Nephron (organoid): ENCODE measurements at regions not wholly inside any gene's neighbourhood (a gene's known extent, or its start where the extent isn't known, plus 50 kb on each side); places are given as distances from the start of the nearest gene placed in this dataset.

Experiments used
- H3K27ac Mint-ChIP-seq, 3 experiments: 2 replicates each; pipeline ENCODE4 v1.8.0; 2020; ENCODE audit warnings: mixed read lengths in 3 of 3, mild to moderate bottlenecking in 2 of 3, moderate library complexity in 1 of 3
- H3K27me3 Mint-ChIP-seq: 2 replicates; pipeline ENCODE4 v1.8.0; 2021; ENCODE audit warnings: low read depth, mild to moderate bottlenecking, moderate library complexity, mixed read lengths
- H3K36me3 Mint-ChIP-seq: 2 replicates; pipeline ENCODE4 v1.8.0; 2020; ENCODE audit warnings: low read depth, mixed read lengths
- H3K4me1 Mint-ChIP-seq: 2 replicates; pipeline ENCODE4 v1.8.0; 2020; ENCODE audit warnings: mixed read lengths
- H3K4me3 Mint-ChIP-seq, 3 experiments: 2 replicates each; pipeline ENCODE4 v1.8.0; 2020; ENCODE audit warnings: mild to moderate bottlenecking in 3 of 3, mixed read lengths in 3 of 3, moderate library complexity in 2 of 3
- H3K9me3 Mint-ChIP-seq: 2 replicates; pipeline ENCODE4 v1.8.0; 2020; ENCODE audit warnings: mixed read lengths
- TF ChIP-seq, protein P1 (sequence below), 3 experiments: fragments of 200-600 bp; sonication (generic); IDR thresholded peaks; one replicate each; pipeline ENCODE4 v1.5.0; 2021; ENCODE audit warnings: antibody characterized with exemption in 3 of 3; ENCODE audit not compliant: unreplicated experiment in 3 of 3

DNA sequence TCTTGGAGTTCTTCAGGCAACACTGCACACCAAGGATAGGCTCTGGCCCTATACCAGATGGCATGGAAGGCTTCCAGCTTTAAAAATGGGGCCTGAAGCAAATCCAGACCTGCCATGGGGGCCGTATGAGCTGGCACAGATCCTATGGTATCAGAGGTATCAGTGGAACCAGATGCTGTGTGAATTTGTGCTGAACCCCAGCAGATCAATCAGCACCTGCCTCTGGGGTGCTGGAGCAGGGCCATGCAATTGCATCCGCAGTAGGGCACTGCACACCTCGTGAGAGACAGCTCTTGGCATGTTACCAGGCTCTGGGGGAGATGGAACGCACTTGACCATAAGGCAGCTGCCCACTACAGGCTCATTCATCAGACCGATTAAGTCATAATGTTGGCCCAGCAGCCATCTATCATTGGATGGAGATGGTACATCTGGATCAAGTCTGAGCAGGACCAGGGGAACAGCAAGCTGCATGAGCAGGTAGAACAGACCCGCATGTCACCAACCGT, 221.5 kb downstream of the MYLK4 start:
- H3K27ac Mint-ChIP-seq = no peak overlapping the region
- peaks cover 8% of the 10 kb centered on the region for H3K4me1 Mint-ChIP-seq
- TF ChIP-seq, protein P1, sequence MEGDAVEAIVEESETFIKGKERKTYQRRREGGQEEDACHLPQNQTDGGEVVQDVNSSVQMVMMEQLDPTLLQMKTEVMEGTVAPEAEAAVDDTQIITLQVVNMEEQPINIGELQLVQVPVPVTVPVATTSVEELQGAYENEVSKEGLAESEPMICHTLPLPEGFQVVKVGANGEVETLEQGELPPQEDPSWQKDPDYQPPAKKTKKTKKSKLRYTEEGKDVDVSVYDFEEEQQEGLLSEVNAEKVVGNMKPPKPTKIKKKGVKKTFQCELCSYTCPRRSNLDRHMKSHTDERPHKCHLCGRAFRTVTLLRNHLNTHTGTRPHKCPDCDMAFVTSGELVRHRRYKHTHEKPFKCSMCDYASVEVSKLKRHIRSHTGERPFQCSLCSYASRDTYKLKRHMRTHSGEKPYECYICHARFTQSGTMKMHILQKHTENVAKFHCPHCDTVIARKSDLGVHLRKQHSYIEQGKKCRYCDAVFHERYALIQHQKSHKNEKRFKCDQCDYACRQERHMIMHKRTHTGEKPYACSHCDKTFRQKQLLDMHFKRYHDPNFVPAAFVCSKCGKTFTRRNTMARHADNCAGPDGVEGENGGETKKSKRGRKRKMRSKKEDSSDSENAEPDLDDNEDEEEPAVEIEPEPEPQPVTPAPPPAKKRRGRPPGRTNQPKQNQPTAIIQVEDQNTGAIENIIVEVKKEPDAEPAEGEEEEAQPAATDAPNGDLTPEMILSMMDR (IDR thresholded peaks at IDR 0.05; ENCODE audit: unreplicated experiment in 3 of 3) = no peak
- H3K9me3 Mint-ChIP-seq = peaks cover 18% of the 10 kb centered on the region
- H3K27me3 Mint-ChIP-seq = no peaks in the 10 kb centered on the region
- H3K4me3 Mint-ChIP-seq = no peak overlapping the region
- H3K36me3 Mint-ChIP-seq = peaks cover 2% of the 10 kb centered on the region

DNA sequence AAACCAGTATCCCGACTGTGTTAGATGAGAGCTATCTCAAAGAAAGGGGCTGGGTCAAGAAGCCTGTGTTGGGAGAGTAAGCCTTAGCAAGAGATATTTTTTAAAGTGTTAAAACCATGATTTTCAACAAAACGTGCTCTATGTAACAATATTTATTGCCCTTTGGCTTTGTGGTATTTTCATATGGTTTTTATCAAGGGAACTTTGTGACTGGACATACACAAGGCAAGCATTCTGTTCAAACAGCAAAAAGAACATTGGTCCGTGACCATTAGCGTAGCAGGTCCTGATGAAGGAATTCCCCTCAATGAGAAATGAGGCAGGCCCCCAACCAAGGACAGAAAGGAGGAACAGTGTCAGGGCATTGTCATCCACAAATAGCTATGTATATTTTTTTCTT, 222.6 kb downstream of the MYLK4 start:
- Mint-ChIP-seq H3K4me1 (peaks cover 11% of the 10 kb centered on the region), H3K36me3 (peaks cover 3% of the 10 kb centered on the region), H3K9me3 (peaks cover 19% of the 10 kb centered on the region), H3K4me3 (no peak overlapping the region), H3K27me3 (no peaks in the 10 kb centered on the region), H3K27ac (no peak overlapping the region)
- TF ChIP-seq, protein P1 (IDR thresholded peaks at IDR 0.05; ENCODE audit: unreplicated experiment in 3 of 3) = no peak

DNA sequence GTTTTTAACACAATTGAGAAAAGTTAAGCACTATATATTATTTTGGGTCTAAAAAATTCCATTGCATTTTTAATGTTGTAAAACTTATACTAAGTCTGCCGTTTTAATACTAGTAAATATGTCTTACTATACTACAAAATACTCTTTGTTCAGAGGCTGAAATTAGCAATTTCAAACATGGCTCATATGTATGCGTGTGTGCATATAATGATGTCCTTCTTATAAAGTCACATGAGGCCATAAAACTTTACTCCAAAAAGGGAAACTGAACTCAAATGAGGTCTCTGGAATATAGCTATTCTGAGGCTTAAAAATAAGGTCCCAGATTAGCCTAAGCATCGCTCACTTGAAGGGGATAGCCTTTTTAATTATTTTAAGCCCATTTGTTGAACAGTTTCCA, 224.0 kb downstream of the MYLK4 start:
- peaks cover 3% of the 10 kb centered on the region for H3K36me3 Mint-ChIP-seq
- no peaks in the 10 kb centered on the region for H3K27me3 Mint-ChIP-seq
- H3K9me3 Mint-ChIP-seq = peaks cover 27% of the 10 kb centered on the region
- TF ChIP-seq, protein P1 (IDR thresholded peaks at IDR 0.05; ENCODE audit: unreplicated experiment in 3 of 3) = no peak
- no peak overlapping the region for H3K4me3 Mint-ChIP-seq
- H3K4me1 Mint-ChIP-seq = peaks cover 25% of the 10 kb centered on the region
- peak overlapping the region in 1 of 3 experiments; percentile 8 for H3K27ac Mint-ChIP-seq

DNA sequence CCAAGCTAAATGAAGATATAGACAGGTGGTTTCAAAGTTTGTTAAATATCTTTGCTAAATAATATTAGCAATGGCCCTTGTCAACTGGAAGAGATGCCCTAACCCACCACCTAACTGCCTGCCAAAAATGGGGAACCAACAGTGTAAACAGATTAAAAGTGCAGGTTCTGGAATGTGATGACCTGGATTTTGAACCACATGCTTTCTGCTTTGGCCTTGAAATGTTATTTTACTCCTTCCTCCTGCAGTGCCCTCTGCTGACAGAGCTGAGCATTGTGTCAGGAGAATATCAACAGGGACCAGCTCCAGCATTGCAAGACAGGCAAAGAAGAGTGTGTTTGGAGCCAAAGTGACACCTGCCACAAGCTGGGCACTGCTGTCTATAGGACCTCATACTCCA, 226.6 kb downstream of the MYLK4 start:
- no peaks in the 10 kb centered on the region for H3K27me3 Mint-ChIP-seq
- peaks cover 30% of the 10 kb centered on the region for H3K4me1 Mint-ChIP-seq
- TF ChIP-seq, protein P1 (IDR thresholded peaks at IDR 0.05; ENCODE audit: unreplicated experiment in 3 of 3) = no peak
- H3K9me3 Mint-ChIP-seq = peaks cover 26% of the 10 kb centered on the region
- H3K4me3 Mint-ChIP-seq = no peak overlapping the region
- H3K36me3 Mint-ChIP-seq = peaks cover 6% of the 10 kb centered on the region
- no peak overlapping the region for H3K27ac Mint-ChIP-seq

DNA sequence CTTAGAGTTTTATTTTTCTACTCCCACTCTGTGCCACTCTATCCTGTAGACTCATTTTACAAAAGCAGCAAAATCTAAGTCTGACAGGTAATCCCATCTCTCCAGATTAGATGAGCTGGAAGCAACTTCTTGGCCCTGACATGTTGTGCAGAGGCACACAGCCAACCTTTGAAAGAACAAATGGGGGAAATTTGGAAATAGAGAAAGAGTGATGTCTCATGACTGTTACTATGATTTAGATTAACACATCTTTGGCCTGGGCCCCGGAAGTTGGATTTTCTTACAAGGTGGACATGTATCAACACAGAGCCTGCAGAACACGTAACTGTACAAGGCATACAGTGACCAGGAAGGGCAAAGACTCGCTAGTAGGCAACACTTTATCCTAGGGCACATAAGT, 227.7 kb downstream of the MYLK4 start:
- no peaks in the 10 kb centered on the region for H3K27me3 Mint-ChIP-seq
- TF ChIP-seq, protein P1 (IDR thresholded peaks at IDR 0.05; ENCODE audit: unreplicated experiment in 3 of 3) = no peak
- peaks cover 30% of the 10 kb centered on the region for H3K4me1 Mint-ChIP-seq
- H3K36me3 Mint-ChIP-seq = peaks cover 6% of the 10 kb centered on the region
- no peak overlapping the region for H3K4me3 Mint-ChIP-seq
- H3K27ac Mint-ChIP-seq = peak overlapping the region; percentile 52 to 86 (median 78)
- H3K9me3 Mint-ChIP-seq = peaks cover 32% of the 10 kb centered on the region

DNA sequence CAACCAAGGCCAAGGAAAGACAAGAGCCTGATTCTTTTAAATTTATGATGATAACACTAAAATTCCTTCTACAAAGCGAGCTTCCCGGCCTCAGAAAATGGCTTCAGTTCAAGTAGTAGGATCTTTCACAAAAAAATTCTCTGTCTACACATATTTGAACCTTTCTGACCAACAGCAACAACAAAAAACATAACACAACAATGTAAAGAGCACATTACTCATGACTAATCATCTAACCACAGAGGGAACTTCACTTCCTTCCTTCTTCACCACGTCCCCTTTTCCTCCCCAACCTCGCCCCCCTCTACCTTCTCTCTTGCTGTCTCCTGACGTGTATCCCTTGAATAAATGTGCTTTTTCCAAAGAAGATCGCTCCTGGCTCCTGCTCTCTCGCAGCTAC, 228.2 kb downstream of the MYLK4 start:
- H3K9me3 Mint-ChIP-seq = peaks cover 32% of the 10 kb centered on the region
- H3K4me1 Mint-ChIP-seq = peaks cover 26% of the 10 kb centered on the region
- TF ChIP-seq, protein P1 (IDR thresholded peaks at IDR 0.05; ENCODE audit: unreplicated experiment in 3 of 3) = no peak
- H3K27me3 Mint-ChIP-seq = peaks cover 3% of the 10 kb centered on the region
- peaks cover 6% of the 10 kb centered on the region for H3K36me3 Mint-ChIP-seq
- H3K27ac Mint-ChIP-seq = peak overlapping the region; percentile 52 to 86 (median 78)
- no peak overlapping the region for H3K4me3 Mint-ChIP-seq
